ENCODE measurements at regions not wholly inside any gene's neighbourhood (a gene's known extent, or its start where the extent isn't known, plus 50 kb on each side); places are given as distances from the start of the nearest gene placed in this dataset.
"Not testable (repeated sequence)": the region's sequence is repeated elsewhere in the genome, so short reads cannot be mapped to it uniquely, and the experiment has no call there.

GRCh38 chr13:78065141-78065540 is 146.5 kb upstream of the EDNRB start:
- Histone ChIP-seq H3K4me1 (no peaks in the 10 kb centered on the region), H3K4me3 (no peak overlapping the region), H3K27ac (no peak overlapping the region), H3K36me3 (no peaks in the 10 kb centered on the region), H3K27me3 (replicated peaks in 1 of 7) (no peaks in the 10 kb centered on the region), H3K9me3 (peaks cover 0 to 6% (median 0%) of the 10 kb centered on the region in 8 donors)
- DNase-seq = no peak
- TF ChIP-seq POLR2AphosphoS5 (IDR thresholded peaks at IDR 0.05) (no peak), CTCF (IDR thresholded peaks at IDR 0.05 in 8 of 11, conservative IDR thresholded peaks at IDR 0.05 in 3 of 11) (no peak), POLR2A (IDR thresholded peaks at IDR 0.05) (no peak)
- intact Hi-C loops (cut with DNase I; ENCODE audit: low total_unique reads) = no loop called here
- WGBS, 5 donors = 89 to 95% (median 92%) methylated on average over 3 of the region's 3 CpGs

- intact Hi-C loops (cut with DNase I; ENCODE audit: low total_unique reads) = no loop called here
- H3K27me3 ChIP-seq (replicated peaks in 1 of 7) = no peaks in the 10 kb centered on the region
- H3K27ac ChIP-seq = no peak overlapping the region
- H3K36me3 ChIP-seq = no peaks in the 10 kb centered on the region
- DNase-seq = no peak
- TF ChIP-seq CTCF (IDR thresholded peaks at IDR 0.05 in 8 of 11, conservative IDR thresholded peaks at IDR 0.05 in 3 of 11) = no peak
- no peaks in the 10 kb centered on the region for H3K4me1 ChIP-seq
- no peak overlapping the region for H3K4me3 ChIP-seq
- H3K9me3 ChIP-seq = peaks cover 0 to 18% (median 10%) of the 10 kb centered on the region in 8 donors
- 76 to 93% (median 82%) methylated on average over 5 of the region's 5 CpGs for WGBS, 5 donors
Observed at GRCh38 chr13:78061806-78062205, 143.2 kb upstream of the EDNRB start.

DNA sequence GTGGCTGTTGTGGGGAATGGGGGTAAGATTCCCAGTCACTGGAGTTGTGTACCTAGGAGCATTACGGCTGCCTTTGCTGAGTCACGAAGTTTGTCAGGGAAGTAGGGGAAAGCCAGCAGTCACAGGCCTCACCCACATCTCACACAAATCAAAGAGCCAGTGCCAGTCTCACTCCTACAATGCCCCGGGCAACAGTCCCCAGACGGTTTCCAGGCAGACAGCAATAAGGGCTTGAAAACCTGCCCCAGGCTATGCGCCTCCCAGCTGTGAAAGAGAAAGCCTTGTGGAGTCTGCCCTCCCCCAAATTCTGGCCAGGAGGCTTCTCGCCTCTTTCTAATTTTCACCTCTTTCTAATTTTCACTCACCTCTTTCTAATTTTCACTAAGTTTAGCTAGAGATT is 142.3 kb upstream of the EDNRB start:
- Histone ChIP-seq H3K36me3 (no peaks in the 10 kb centered on the region), H3K27me3 (replicated peaks in 1 of 7) (no peaks in the 10 kb centered on the region), H3K4me3 (no peak overlapping the region), H3K9me3 (peaks cover 0 to 26% (median 17%) of the 10 kb centered on the region in 8 donors), H3K27ac (no peak overlapping the region), H3K4me1 (no peaks in the 10 kb centered on the region)
- no peak for TF ChIP-seq POLR2AphosphoS5 (IDR thresholded peaks at IDR 0.05)
- no peak for TF ChIP-seq POLR2A (IDR thresholded peaks at IDR 0.05)
- no peak for TF ChIP-seq CTCF (IDR thresholded peaks at IDR 0.05 in 8 of 11, conservative IDR thresholded peaks at IDR 0.05 in 3 of 11)
- intact Hi-C loops (cut with DNase I; ENCODE audit: low total_unique reads) = no loop called here
- DNase-seq = no peak
- WGBS, 5 donors = 86 to 97% (median 94%) methylated on average over 6 of the region's 6 CpGs

DNA sequence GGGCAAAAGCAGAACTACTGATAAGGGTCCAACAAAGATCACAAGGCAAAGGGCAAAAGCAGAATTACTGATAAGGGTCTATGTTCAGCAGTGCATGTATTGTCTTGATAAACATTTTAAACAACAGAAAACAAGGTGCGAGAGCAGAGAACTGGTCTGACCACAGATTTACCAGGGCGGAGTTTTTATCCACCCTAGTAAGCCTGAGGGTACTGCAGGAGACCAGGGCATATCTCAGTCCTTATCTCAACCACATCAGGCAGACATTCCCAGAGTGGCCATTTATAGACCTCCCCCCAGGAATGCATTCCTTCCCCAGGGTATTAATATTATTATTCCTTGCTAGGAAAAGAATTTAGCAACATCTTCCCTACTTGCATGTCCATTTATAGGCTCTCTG is 138.2 kb upstream of the EDNRB start:
- 89 to 94% (median 93%) methylated on average over 2 of the region's 2 CpGs for WGBS, 5 donors
- H3K27ac ChIP-seq; DNase-seq; H3K4me1 ChIP-seq; H3K27me3 ChIP-seq (replicated peaks in 1 of 7); intact Hi-C loops (cut with DNase I; ENCODE audit: low total_unique reads); H3K4me3 ChIP-seq; H3K36me3 ChIP-seq: not testable (repeated sequence)
- H3K9me3 ChIP-seq = peaks cover 0 to 28% (median 19%) of the 10 kb centered on the region in 8 donors

DNA sequence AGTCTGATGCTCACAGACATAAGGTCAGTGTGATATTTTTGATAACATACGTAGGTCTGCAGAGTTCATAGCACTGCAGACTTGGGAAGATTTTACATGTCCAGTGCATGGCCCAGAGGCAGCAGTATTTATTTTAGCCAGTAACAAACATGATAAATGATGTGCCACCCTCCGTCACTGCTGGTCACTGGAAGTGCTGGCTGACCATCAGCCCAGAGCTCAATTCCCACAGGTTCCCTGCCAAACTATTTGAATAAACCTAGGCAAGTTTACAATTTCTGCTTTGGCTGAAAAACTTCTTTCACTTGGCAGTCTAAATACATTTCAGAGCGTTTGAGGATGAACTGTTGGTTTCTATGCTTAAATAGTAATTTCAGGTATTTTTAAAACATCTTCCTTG is 135.5 kb upstream of the EDNRB start:
- H3K27me3 ChIP-seq (replicated peaks in 1 of 7) = peaks cover 0 to 2% (median 0%) of the 10 kb centered on the region in 7 donors
- WGBS, 5 donors = 64 to 91% (median 80%) methylated on average over 3 of the region's 3 CpGs
- intact Hi-C loops (cut with DNase I; ENCODE audit: low total_unique reads) = no loop called here

More for the DNA sequence above, 135.5 kb upstream of the EDNRB start:
- no peaks in the 10 kb centered on the region for H3K36me3 ChIP-seq
- H3K9me3 ChIP-seq = peaks cover 0 to 28% (median 19%) of the 10 kb centered on the region in 8 donors
- no peak overlapping the region for H3K27ac ChIP-seq
- TF ChIP-seq CTCF (IDR thresholded peaks at IDR 0.05 in 8 of 11, conservative IDR thresholded peaks at IDR 0.05 in 3 of 11) (no peak), POLR2A (IDR thresholded peaks at IDR 0.05) (no peak), POLR2AphosphoS5 (IDR thresholded peaks at IDR 0.05) (no peak)
- H3K4me3 ChIP-seq = no peak overlapping the region
- H3K4me1 ChIP-seq = no peaks in the 10 kb centered on the region
- no peak for DNase-seq
